HUES6 (cell line): ENCODE measurements at regions not wholly inside any gene's neighbourhood (a gene's known extent, or its start where the extent isn't known, plus 50 kb on each side); places are given as distances from the start of the nearest gene placed in this dataset.

Experiments
- H3K27ac ChIP-seq: 2 replicates; pipeline ENCODE4 v1.7.0; 2013; ENCODE audit warnings: low read depth, mild to moderate bottlenecking, low read length, inconsistent platforms
- H3K27me3 ChIP-seq: 2 replicates; pipeline ENCODE4 v1.6.1; 2013; ENCODE audit warnings: low read length; ENCODE audit not compliant: control insufficient read depth, insufficient read depth
- H3K36me3 ChIP-seq: 2 replicates; pipeline ENCODE4 v1.6.1; 2013; ENCODE audit warnings: low read length; ENCODE audit not compliant: control insufficient read depth, insufficient read depth
- H3K4me1 ChIP-seq: 2 replicates; pipeline ENCODE4 v1.6.1; 2013; ENCODE audit warnings: low read length; ENCODE audit not compliant: control insufficient read depth, insufficient read depth
- H3K4me3 ChIP-seq: 2 replicates; pipeline ENCODE4 v1.5.1; 2013; ENCODE audit warnings: low read depth, low read length
- H3K9ac ChIP-seq: one replicate; pipeline ENCODE4 v1.6.1; 2013; ENCODE audit warnings: mild to moderate bottlenecking, low read length
- H3K9me3 ChIP-seq: 2 replicates; pipeline ENCODE4 v1.6.1; 2013; ENCODE audit warnings: low read depth, low read length; ENCODE audit not compliant: control insufficient read depth, insufficient read depth

DNA sequence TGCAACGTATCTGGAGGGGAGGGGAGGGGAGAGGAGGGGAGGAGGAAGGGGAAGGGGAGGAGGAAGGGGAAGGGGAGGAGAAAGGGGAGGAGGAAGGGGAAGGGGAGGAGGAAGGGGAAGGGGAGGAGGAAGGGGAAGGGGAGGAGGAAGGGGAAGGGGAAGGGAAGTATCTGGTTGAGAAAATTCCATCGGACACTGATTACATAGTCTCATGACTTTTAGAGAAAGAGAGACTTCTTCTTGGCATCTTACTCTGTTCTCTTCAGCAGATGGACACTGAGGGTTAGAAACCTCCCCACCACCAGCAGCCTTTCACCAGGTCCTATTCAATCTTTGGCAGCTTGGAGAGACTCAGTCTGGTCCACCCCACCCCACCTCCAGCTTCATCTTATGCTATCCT is 296.3 kb downstream of the TNS1 start:
- H3K27ac ChIP-seq, result no peak overlapping the region
- peaks cover 7% of the 10 kb centered on the region; the same call in 1 of the 2 replicates for H3K27me3 ChIP-seq
- no peaks in the 10 kb centered on the region for H3K9me3 ChIP-seq
- H3K4me1 ChIP-seq, result no peaks in the 10 kb centered on the region; the same call in 1 of the 2 replicates
- H3K9ac ChIP-seq, result no peak overlapping the region
- H3K36me3 ChIP-seq, result no peaks in the 10 kb centered on the region
- H3K4me3 ChIP-seq, result no peak overlapping the region

DNA sequence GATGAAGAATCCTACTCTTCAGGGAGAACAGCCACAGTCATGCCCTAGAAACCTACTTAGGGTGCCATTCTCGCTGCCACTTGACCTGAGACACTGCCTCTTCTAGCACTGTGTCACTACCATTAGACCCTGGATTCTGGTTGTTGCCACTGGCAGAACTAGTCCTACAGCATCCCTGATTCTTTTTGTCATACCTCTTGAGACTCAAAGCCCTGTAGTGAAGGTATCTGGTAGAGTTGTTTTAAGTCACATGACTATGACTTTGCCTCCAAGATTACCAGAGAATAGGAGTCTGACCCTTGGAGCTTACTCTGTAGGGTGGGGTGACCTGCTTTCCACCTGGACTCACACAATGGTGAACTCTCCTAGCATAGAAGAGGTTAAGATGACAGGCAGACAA is 296.7 kb downstream of the TNS1 start:
- Histone ChIP-seq H3K27ac (no peak overlapping the region), H3K9me3 (no peaks in the 10 kb centered on the region), H3K4me3 (no peak overlapping the region), H3K27me3 (peaks cover 7% of the 10 kb centered on the region; the same call in 1 of the 2 replicates), H3K4me1 (no peaks in the 10 kb centered on the region; the same call in 1 of the 2 replicates), H3K36me3 (no peaks in the 10 kb centered on the region), H3K9ac (no peak overlapping the region)

DNA sequence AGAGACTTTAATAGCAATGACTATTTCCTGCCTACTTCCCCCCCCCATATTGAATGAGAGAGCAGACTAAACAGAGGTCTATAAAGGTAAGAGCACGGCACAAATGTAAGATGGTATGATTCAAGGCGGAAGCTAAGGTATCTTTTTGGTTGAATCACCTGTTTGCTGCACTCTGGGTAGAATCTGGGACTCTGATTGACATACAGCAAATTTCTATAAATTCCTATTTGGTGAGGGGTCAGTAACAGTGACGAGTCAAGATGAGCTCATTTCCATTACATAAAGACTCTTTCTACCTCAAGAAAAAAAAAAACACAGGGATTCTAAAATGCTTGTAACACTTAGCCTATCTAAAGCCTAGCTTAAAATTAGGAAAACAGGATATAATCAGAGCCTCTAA is 297.3 kb downstream of the TNS1 start:
- Histone ChIP-seq H3K36me3 (no peaks in the 10 kb centered on the region), H3K27ac (no peak overlapping the region), H3K9ac (no peak overlapping the region), H3K4me1 (no peaks in the 10 kb centered on the region; the same call in 1 of the 2 replicates), H3K9me3 (no peaks in the 10 kb centered on the region), H3K4me3 (no peak overlapping the region), H3K27me3 (peaks cover 7% of the 10 kb centered on the region; the same call in 1 of the 2 replicates)

DNA sequence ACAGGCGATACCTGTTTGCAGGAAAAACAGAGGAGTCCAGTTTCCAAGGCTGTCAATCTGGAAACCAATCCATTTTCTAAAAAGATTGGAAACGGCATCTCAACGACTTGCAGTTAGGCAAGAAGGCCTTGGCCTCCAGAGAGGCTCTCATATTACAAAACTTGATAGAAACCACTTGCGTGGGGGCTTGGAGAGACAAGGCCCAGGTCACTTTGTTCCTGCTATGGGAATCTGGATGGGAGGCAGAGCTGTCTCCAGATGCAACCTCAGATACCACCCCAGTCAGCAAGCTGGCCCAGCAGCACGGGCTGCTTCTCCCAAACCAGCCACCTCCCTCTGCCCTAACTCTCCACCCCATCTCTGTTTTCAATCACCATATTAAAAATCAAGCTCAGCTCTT is 298.8 kb downstream of the TNS1 start:
- no peaks in the 10 kb centered on the region; the same call in 1 of the 2 replicates for H3K4me1 ChIP-seq
- H3K27ac ChIP-seq, result no peak overlapping the region
- no peak overlapping the region for H3K4me3 ChIP-seq
- H3K9ac ChIP-seq, result no peak overlapping the region
- H3K36me3 ChIP-seq, result no peaks in the 10 kb centered on the region
- H3K9me3 ChIP-seq, result no peaks in the 10 kb centered on the region
- H3K27me3 ChIP-seq, result peaks cover 10% of the 10 kb centered on the region; the same call in 1 of the 2 replicates

DNA sequence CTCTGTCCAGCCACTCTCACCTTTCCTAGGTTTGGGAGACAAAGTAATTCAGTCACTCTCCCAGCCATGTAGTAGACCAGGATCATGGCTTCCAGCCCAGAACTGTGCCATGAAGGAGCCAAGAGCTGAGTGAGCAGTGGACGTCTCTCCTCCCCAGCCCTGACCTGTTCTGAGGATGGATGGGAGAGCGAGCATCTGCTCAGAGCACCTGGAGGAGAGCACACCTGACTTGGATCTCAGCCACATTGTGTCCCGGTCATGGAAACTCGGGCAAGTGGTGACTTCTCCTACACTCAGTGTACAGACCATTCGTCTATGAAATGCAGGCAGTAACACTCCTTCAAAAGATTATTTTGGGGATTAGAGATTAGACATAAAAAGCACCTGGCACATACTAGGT is 299.7 kb downstream of the TNS1 start:
- Histone ChIP-seq H3K9ac (no peak overlapping the region), H3K4me3 (no peak overlapping the region), H3K9me3 (no peaks in the 10 kb centered on the region), H3K36me3 (no peaks in the 10 kb centered on the region), H3K27me3 (peaks cover 10% of the 10 kb centered on the region; the same call in 1 of the 2 replicates), H3K27ac (no peak overlapping the region), H3K4me1 (no peaks in the 10 kb centered on the region; the same call in 1 of the 2 replicates)

DNA sequence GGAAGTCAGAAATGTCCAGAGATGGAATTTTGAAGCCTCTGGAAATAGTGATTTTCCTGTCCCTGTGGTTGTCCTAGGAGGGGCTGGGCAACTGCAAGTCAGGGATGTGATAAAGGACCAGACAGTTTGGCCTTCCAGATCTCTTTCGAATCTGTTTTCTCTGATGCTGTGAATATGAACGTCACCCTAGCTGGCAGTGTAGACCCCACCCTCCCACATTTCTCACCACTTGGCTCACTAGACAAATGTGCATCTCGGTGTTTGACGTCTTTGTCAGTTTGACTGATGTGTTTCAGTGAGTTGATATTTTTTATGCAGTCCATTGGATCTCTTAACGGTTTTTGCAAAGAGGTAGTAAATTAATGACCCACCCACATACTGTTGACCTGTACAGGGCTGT is 301.2 kb downstream of the TNS1 start:
- Histone ChIP-seq H3K4me1 (no peaks in the 10 kb centered on the region), H3K4me3 (no peak overlapping the region), H3K9me3 (no peaks in the 10 kb centered on the region), H3K27me3 (peaks cover 10% of the 10 kb centered on the region; the same call in 1 of the 2 replicates), H3K9ac (no peak overlapping the region), H3K27ac (no peak overlapping the region), H3K36me3 (no peaks in the 10 kb centered on the region)

DNA sequence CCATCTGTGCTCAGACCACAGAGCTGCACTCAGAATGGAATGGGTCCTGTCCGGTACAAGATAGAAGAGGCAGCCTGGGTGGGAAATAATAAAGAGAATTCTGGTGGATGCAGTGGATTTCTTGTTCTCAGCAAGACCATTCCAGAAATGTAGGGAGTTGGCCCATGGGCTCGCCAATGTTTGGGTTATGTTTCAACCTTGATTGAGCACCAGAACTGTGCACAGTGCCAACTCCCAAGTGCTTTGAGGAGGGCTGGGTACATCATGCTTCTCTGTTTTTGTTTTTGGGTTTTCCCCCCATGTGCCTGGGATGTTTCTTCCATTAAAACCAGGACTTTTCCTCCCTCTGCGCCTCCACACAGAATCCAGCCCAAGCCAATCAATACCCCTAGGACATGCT is 304.1 kb downstream of the TNS1 start:
- H3K4me1 ChIP-seq, result no peaks in the 10 kb centered on the region
- no peaks in the 10 kb centered on the region for H3K36me3 ChIP-seq
- no peak overlapping the region for H3K9ac ChIP-seq
- no peak overlapping the region for H3K27ac ChIP-seq
- H3K4me3 ChIP-seq, result no peak overlapping the region
- H3K27me3 ChIP-seq, result peaks cover 7% of the 10 kb centered on the region; the same call in 1 of the 2 replicates
- H3K9me3 ChIP-seq, result no peaks in the 10 kb centered on the region

DNA sequence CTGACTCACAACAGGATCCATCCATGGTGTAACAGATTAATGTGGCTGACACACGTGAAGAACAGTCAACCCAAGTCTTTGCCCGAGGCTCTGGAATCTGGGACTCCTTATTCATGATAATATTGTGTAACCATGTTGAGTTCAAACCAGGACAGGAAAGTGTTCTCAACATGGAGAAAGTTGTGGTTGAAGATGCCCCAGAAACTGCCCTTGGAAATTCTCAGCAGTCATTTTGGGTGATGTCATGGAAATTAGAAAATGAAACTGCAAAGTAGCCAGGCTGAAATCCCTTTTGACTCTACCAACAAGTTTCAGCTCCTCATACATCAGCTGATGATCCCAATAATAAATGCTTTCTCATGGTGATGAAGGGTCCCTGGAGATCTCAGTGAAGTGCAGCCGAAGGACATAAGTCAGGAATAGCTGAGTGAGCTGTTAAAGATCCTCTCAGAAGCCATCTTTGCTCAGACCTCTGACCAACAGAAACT is 307.7 kb downstream of the TNS1 start:
- H3K27ac ChIP-seq, result no peak overlapping the region
- no peaks in the 10 kb centered on the region for H3K36me3 ChIP-seq
- H3K9ac ChIP-seq, result no peak overlapping the region
- no peak overlapping the region for H3K4me3 ChIP-seq
- H3K27me3 ChIP-seq, result peaks cover 2% of the 10 kb centered on the region; the same call in 1 of the 2 replicates
- 0 out of 2 replicates have a peak, but pooled peaks cover 3% of the 10 kb centered on the region for H3K4me1 ChIP-seq
- H3K9me3 ChIP-seq, result peaks cover 5% of the 10 kb centered on the region; the same call in 1 of the 2 replicates

DNA sequence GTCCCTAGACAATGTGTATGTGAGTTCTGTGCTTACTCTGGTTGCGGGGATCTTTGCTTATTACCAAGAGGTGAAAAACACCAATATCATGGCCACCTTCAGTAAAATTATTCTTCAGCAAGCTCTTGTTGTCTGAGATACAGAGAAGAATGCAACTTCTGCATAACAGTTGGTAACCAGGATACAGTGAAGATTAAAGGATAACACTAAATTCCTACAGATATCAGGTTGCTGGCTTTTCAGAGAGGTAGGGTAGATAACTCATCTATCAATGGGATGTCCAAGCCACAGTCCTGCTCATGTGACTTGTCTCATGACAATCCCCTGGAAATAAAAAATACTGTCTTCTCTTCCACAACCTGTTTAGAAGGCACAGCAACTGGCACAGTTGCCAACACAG is 308.5 kb downstream of the TNS1 start:
- peaks cover 5% of the 10 kb centered on the region; the same call in 1 of the 2 replicates for H3K9me3 ChIP-seq
- peaks cover 2% of the 10 kb centered on the region; the same call in 1 of the 2 replicates for H3K27me3 ChIP-seq
- H3K36me3 ChIP-seq, result no peaks in the 10 kb centered on the region
- H3K4me3 ChIP-seq, result no peak overlapping the region
- no peak overlapping the region for H3K9ac ChIP-seq
- 0 out of 2 replicates have a peak, but pooled peaks cover 3% of the 10 kb centered on the region for H3K4me1 ChIP-seq
- H3K27ac ChIP-seq, result no peak overlapping the region

DNA sequence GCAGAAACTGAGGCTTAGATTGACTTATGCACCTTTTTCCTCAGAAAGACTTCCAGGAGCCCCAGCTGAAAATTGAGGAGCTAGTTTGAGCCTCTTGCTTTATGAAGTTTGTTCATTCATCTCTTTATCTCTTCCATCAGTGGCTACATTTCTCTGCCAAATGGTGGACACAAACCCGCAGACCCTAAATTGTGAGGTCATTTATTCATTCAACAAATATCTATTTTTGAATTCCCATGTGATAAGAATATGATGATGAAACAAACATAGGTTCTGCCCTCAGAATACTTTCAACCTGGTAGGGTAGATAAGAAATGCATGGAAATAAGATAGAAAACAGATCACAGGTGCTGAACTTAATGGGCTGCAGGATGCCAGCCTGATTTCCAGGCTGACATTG is 309.4 kb downstream of the TNS1 start:
- peaks cover 5% of the 10 kb centered on the region; the same call in 1 of the 2 replicates for H3K9me3 ChIP-seq
- no peak overlapping the region for H3K9ac ChIP-seq
- H3K27me3 ChIP-seq, result peaks cover 2% of the 10 kb centered on the region; the same call in 1 of the 2 replicates
- H3K4me3 ChIP-seq, result no peak overlapping the region
- H3K36me3 ChIP-seq, result no peaks in the 10 kb centered on the region
- no peak overlapping the region for H3K27ac ChIP-seq
- H3K4me1 ChIP-seq, result 0 out of 2 replicates have a peak, but pooled peaks cover 3% of the 10 kb centered on the region

DNA sequence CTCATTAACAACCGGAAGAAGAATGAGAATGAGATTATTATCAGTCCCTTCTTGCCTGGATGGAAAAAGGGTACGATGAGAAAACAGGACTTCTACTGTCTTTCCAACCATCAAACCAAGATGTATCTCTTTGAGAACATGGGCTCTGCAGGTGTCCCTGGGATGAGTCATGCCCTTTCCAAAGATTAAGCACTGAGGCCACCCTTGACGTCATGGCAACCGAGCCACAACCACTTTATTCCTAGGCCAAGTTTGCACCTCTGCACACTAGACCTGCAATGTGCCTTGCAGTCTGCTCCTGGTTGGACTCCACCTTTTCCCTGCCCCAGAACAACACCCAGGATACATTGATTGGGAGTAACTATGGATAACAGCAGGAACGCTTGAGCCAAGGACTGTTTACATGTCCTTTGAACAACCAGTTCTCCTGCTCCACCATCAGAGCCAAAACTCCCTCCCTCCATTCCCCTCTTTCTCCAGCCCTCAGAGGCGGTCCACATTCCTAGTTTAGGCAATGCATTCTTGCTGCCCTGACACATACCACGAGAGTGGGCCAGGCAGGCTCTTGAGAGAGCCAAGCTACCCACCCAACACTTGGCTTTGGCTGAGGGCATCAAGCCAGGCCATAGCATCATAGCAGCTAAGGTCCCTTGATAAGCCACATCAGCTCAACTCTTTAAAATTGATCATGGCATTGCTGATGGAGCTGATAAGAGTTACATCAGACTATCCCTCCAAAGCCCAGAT is 310.7 kb downstream of the TNS1 start:
- H3K27ac ChIP-seq, result no peak overlapping the region
- no peak overlapping the region for H3K9ac ChIP-seq

More for the DNA sequence above, 310.7 kb downstream of the TNS1 start:
- no peak overlapping the region for H3K4me3 ChIP-seq
- no peaks in the 10 kb centered on the region for H3K36me3 ChIP-seq
- peaks cover 5% of the 10 kb centered on the region; the same call in 1 of the 2 replicates for H3K9me3 ChIP-seq
- peaks cover 13% of the 10 kb centered on the region for H3K27me3 ChIP-seq
- 0 out of 2 replicates have a peak, but pooled peaks cover 3% of the 10 kb centered on the region for H3K4me1 ChIP-seq
